CD4-positive, alpha-beta T cell treated with Interleukin-4 for 4 hours (primary cell): ENCODE measurements at regions not wholly inside any gene's neighbourhood (a gene's known extent, or its start where the extent isn't known, plus 50 kb on each side); places are given as distances from the start of the nearest gene placed in this dataset.

Experiments
- DNase-seq: peaks from one replicate; pipeline ENCODE4 v3.0.0-alpha.2; 2020

GRCh38 chr18:42561521-42561920, 554.0 kb downstream of the RIT2 start:
- DNase-seq, result no peak

GRCh38 chr18:42563995-42564394, 551.5 kb downstream of the RIT2 start:
- DNase-seq, result no peak

- no peak for DNase-seq
These were observed 550.7 kb downstream of the RIT2 start for GRCh38 chr18:42564761-42565160.

GRCh38 chr18:42568773-42569172, 546.7 kb downstream of the RIT2 start:
- no peak for DNase-seq

DNA sequence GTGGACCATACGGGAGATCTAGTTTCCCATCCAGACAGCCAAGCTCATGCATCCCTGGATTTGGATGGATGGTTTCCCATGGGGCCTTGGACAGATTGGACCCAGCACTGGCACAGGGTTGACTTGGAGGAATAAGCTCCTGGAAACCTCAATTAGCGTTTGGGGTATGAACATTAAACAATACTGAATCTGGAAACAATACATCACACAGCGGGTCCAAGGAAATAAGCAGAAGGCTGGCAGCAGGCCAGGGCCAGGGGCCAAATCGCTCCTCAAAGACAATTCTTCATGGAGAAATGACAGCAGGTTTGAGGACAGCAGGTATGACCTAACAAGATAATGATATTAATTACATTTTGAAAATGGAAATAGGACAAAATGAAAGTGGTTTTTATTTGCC, 540.6 kb downstream of the RIT2 start:
- DNase-seq, result no peak

- DNase-seq, result no peak
These were observed 539.4 kb downstream of the RIT2 start for GRCh38 chr18:42576124-42576523.

DNA sequence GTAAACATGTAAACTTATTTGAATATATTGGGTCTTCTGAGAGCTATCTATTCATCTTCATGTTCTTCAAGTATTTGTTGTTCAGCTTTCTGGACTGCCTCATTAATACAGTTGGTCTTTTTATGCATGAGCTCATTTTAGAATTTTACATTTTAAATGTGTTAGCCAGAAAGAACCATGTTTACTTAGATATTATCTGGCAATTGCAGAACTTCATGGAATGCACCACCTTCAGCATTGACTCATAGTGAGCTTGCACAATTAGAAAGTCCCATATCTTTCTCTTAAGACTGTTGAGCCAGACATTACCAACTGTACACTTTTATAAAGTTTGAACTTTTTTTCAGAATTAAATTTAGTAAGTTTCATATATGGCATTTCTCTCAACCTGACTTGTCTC, 536.7 kb downstream of the RIT2 start:
- no peak for DNase-seq

- no peak for DNase-seq
These were observed 533.2 kb downstream of the RIT2 start for GRCh38 chr18:42582266-42582665.

DNA sequence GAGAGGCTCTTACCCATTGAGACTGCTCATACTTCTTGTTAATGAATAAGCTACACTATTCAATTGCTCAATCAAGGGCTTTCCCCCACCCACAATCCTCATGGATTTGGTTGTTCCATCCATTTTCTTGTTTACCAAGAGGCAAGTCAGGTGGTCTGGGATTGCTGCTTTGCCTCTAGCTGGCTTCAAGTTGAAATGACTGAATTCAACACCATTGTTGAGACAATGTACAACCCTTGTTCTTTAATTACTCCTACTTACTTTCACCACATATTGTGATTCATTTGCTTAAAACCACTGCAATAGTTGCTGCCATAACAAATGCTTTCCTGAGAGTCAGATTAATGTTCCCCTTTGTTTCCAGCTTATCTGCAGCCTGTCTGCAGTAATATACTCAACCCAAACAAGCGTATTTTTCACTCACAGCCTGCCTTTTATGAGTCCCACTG, 532.2 kb downstream of the RIT2 start:
- DNase-seq, result no peak

GRCh38 chr18:42586601-42587000, 528.9 kb downstream of the RIT2 start:
- DNase-seq, result no peak

GRCh38 chr18:42588786-42589185, 526.7 kb downstream of the RIT2 start:
- no peak for DNase-seq

- DNase-seq, result no peak
These were observed 510.7 kb downstream of the RIT2 start for GRCh38 chr18:42604820-42605219.

GRCh38 chr18:42606886-42607495, 508.5 kb downstream of the RIT2 start:
- DNase-seq, result no peak

DNA sequence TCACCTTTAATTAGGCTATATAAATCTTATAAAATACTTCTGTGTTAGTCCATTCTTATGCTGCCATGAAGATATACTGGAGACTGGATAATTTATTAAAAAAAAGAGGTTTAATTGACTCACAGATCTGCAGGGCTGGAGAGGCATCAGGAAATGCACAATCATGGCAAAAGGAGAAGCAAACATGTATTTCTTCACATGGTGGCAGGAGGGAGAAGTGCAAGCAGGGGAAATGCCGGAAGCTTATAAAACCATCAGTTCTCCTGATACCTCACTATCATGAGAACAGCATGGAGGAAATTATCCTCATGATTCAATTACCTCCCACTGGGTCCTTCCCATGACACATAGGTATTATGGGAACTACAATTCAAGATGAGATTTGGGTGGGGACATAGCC, 504.4 kb downstream of the RIT2 start:
- DNase-seq, result no peak

- DNase-seq, result no peak
These were observed 500.7 kb downstream of the RIT2 start for GRCh38 chr18:42614619-42615293.

DNA sequence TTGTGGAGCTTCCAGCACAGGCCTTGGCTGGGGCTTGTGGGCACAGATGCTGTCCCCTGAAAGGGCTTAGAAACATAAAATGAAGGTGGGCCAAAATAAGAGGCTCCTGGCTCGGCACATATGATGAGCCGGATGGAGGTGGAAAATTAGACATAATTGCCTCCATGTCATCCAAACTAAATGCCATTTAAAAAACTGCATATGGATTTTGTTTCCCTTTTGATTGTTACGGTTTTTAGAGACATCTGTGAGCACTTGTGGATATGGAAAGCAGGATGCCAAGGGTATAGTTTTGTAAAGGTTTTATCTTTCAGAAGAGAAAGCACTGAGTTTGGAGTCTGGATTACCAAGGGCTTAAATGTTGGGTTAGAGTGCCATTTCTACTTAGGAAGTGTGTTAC, 498.3 kb downstream of the RIT2 start:
- DNase-seq, result no peak

DNA sequence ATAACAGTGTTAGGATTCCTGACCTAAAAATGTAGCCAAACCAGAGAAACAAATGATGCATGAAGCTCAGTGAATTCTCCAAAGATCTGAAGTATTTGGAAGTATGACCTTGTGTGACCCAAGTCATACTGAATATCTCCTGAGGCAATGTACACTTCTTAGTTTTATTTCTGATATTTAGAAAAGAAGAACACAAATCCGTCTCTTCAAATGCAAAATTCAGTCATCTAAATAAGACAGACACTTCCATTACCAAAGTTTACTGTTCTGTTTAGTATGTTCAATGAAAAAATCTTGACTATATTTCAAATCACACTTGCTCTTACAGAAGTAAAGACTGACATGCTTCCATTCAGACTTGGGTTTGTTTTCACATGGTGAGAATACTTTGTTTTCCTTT, 495.7 kb downstream of the RIT2 start:
- DNase-seq, result no peak

DNA sequence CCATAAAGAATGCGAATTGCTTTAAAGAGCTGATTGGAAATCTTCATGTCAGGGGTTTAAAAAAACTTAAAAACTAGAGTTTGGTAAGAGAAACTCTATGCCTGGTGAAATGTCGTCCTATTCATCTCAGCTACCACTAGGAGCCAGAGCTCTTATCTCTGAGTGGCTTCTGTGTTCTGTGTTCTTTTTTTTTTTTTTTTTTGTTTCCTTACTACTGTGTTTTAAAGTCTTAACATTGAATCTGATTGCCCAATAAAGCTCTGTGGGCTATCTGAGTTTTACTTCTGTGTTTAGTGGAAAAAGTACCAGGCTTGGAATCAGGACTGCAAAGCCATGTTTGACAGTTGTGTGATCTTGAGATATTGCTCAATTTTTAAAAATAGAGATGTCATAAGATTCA, 494.8 kb downstream of the RIT2 start:
- no peak for DNase-seq

- DNase-seq, result no peak
These were observed 491.6 kb downstream of the RIT2 start for GRCh38 chr18:42623935-42624334.

DNA sequence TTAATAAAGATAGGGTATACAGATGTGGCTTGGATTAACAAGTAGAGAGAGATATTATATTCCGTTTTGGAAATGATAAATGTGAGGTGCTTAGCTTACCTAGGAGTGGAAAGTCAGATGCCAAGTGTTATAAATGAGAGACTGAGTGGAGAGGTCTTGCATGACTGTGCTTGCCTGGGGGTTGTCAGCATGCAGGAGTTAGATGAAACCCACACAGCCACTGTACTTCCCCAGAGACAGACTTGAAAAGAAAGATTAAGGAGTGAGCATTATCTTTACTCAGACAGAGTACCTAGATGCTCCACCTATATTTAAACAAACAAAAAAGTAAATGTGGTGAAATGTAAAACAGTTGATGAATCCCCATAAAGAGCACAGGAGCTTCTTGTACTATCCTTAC, 482.7 kb downstream of the RIT2 start:
- DNase-seq, result no peak

DNA sequence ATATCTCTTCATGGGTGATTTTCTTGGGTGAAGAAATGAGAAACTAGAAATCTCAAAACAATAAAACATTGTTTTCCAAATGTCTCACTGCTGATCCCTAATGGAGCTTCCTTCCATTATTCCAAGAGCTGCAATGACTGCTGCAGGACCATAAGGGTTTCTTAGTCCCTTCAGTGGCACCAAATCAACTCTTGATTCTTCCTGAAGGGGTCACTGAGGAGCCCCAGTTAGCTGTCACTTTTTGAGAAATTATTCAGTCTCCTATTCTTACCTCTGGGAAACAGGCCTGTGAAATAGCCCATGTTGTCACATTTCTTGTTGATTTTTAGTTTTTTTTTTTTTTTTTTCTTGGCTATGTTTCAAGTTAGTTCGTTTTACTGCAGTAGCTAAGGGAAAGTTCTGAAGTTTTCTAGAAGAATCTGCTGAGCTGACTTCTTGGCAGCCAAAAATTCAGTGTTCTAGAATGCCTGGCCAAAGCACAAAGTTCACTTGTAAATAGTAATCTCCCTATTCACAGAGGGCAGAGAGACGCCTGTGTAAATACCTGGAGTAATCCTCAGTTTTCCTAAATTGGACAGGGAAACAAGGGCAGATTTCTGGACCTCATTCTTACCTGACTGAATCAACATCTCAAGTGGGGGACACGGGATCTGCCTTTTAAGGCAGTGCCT, 480.0 kb downstream of the RIT2 start:
- DNase-seq, result no peak

DNA sequence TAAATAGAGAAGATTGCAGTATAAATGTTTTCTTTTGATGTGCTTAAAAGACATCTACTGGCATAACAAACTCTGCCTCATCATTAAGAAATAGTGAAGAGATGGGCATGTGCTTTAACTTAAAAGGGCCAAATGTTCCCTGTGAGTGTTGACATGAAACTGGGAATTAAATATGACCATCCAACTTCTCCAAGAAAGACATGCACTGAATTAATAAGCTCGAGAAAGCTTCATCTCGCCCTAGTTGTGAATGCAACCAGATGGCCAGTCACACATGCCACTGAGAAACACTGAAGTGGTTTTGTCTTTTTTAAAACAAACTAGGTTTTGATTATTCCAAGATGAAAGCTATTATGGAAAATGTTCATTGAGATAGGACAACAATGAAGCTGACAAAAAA, 479.2 kb downstream of the RIT2 start:
- DNase-seq, result no peak

DNA sequence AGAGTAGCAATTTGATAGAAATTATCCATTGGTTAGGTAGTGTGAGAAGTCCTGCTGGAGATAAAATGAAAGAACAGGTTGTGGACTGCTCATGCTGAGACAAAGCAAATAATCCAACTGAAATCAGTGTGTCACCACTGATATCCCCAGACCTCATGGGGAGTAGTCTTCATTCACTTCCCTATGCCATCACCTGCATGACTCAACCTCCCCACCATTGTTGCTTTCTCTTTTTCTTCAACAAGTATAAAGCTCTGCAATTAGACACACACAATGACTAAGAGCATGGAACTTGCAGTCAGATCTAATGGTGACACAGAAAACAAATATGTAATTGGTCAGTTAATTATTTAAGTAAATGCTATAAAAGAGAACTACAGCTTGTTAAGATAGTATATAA, 475.3 kb downstream of the RIT2 start:
- DNase-seq, result no peak

DNA sequence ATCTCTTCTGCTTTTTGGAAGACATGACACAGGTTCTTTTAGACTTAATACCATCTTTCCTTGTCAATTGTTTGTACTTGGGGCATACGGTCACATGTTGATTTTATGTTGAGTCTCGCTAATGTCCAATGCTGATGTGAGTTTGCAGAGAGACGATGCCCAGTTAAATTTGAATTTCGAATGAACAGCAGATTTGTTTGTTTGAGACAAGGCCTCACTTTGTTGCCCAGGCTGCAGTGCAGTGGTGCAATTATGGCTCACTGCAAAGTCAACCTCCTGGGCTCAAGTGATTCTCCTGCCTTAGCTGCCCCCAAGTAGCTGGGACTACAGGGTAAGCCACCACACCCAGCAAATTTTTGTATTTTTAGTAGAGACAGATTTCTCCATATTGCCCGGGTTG, 473.5 kb downstream of the RIT2 start:
- no peak for DNase-seq

- DNase-seq, result no peak
These were observed 470.8 kb downstream of the RIT2 start for GRCh38 chr18:42644729-42645131.
